HepG2 (cell line): ENCODE measurements at regions not wholly inside any gene's neighbourhood (a gene's known extent, or its start where the extent isn't known, plus 50 kb on each side); places are given as distances from the start of the nearest gene placed in this dataset.

Experiments
- ATAC-seq: fragments of 200-7000 bp; cut with Tn5 transposase; 3 replicates; pipeline ENCODE4 v1.9.1; 2020; ENCODE audit warnings: mild to moderate bottlenecking, moderate library complexity
- BruUV-seq: library from RNA; stranded (reverse); fragments of 400-500 nt; replicated peaks from 2 replicates; lab custom pipeline; 2021; lab: Mats Ljungman, UMichigan
- CTCF ChIA-PET: fragments of 300-600 bp; formaldehyde crosslinking; extraction: SDS; loops from one replicate; lab custom pipeline; 2021; ENCODE audit warnings: low total read pairs, inconsistent platforms, low intra/inter-chr PET ratio; lab: Yijun Ruan, JAX
- POLR2A ChIA-PET: fragments of 350-600 bp; sonication (Branson Sonifier 250); formaldehyde crosslinking; loops from one replicate; lab custom pipeline; 2020; ENCODE audit warnings: antibody characterized with exemption, inconsistent platforms; lab: Yijun Ruan, JAX
- DNase-seq: peaks from one replicate; pipeline ENCODE4 v3.0.0-alpha.2; 2015; ENCODE audit warnings: low spot score
- FAIRE-seq: peaks from 3 replicates; lab custom pipeline; 2011; peaks lifted over from hg19 to GRCh38; lab: Jason Lieb, UNC
- H2AFZ ChIP-seq: one replicate; pipeline ENCODE4 v1.6.1; 2011; ENCODE audit warnings: low read length, inconsistent platforms
- H3K27ac ChIP-seq: fragments of 300-600 bp; 3 replicates; pipeline ENCODE4 v1.8.0; 2011; ENCODE audit warnings: mixed run types, mild to moderate bottlenecking, mixed read lengths, low read length, inconsistent platforms; ENCODE audit not compliant: insufficient read depth; ENCODE audit errors: extremely low read length
- H3K27me3 ChIP-seq, 2 experiments: fragments of 200-600 bp in 1 of 2; 2 replicates in 1 of 2; 3 replicates in 1 of 2; pipeline versions ENCODE4 v1.6.0 to v1.8.0; 2011; ENCODE audit warnings: low read length in 2 of 2, mild to moderate bottlenecking in 2 of 2, moderate library complexity in 2 of 2, inconsistent platforms in 1 of 2; ENCODE audit not compliant: insufficient read depth in 2 of 2, control insufficient read depth in 1 of 2
- H3K36me3 ChIP-seq, 2 experiments: fragments of 200-600 bp in 1 of 2; replicated peaks in 1 of 2; 2 replicates in 1 of 2; 3 replicates in 1 of 2; pipeline versions ENCODE4 v1.5.1 to v1.8.0; 2011; ENCODE audit warnings: low read length in 2 of 2, inconsistent platforms in 1 of 2; ENCODE audit not compliant: insufficient read depth in 2 of 2, control insufficient read depth in 1 of 2
- H3K4me1 ChIP-seq: 2 replicates; pipeline ENCODE4 v1.5.1; 2012; ENCODE audit warnings: low read length, inconsistent platforms; ENCODE audit not compliant: insufficient read depth
- H3K4me2 ChIP-seq: 2 replicates; pipeline ENCODE4 v1.6.0; 2011; ENCODE audit warnings: low read depth, low read length, inconsistent platforms
- H3K4me3 ChIP-seq, 3 experiments: fragments of 200-600 bp in 1 of 3; sonication (generic), shearing (Covaris generic) in 1 of 3; replicated peaks in 1 of 3; 2 replicates each; pipeline ENCODE4 v1.5.1; 2011 to 2016; ENCODE audit warnings: low read length in 3 of 3, inconsistent platforms in 2 of 3, low read depth in 2 of 3, mild to moderate bottlenecking in 2 of 3, control low read depth in 1 of 3, mixed read lengths in 1 of 3; ENCODE audit not compliant: insufficient read depth in 1 of 3
- H3K79me2 ChIP-seq: one replicate; pipeline ENCODE4 v1.6.1; 2011; ENCODE audit warnings: low read length, inconsistent platforms; ENCODE audit not compliant: insufficient read depth
- H3K9ac ChIP-seq: 2 replicates; pipeline ENCODE4 v1.6.0; 2011; ENCODE audit warnings: mild to moderate bottlenecking, low read depth, low read length, inconsistent platforms; ENCODE audit not compliant: insufficient read depth
- H3K9me3 ChIP-seq: 2 replicates; pipeline ENCODE4 v1.5.1; 2012; ENCODE audit warnings: mild to moderate bottlenecking, low read length
- H4K20me1 ChIP-seq: 2 replicates; pipeline ENCODE4 v1.6.0; 2011; ENCODE audit warnings: inconsistent platforms, mild to moderate bottlenecking, low read length, moderate library complexity; ENCODE audit not compliant: insufficient read depth
- ARID3A ChIP-seq: IDR thresholded peaks from 2 replicates; pipeline ENCODE4 v1.6.1; 2012; ENCODE audit warnings: low read depth, low read length, improper control_type of control experiment
- MYNN ChIP-seq: sonication (generic); formaldehyde crosslinking; IDR thresholded peaks from 2 replicates; pipeline ENCODE4 v1.4.0; 2020; ENCODE audit warnings: mild to moderate bottlenecking, low read depth, missing genetic modification reagents
- NFE2L1 ChIP-seq: sonication (generic); formaldehyde crosslinking; IDR thresholded peaks from 2 replicates; pipeline ENCODE4 v1.4.0; 2020; ENCODE audit warnings: missing genetic modification reagents, mild to moderate bottlenecking, borderline replicate concordance
- RFX1 ChIP-seq: fragments of 450-650 bp; IDR thresholded peaks from 2 replicates; pipeline ENCODE4 v1.6.1; 2017
- ZFP82 ChIP-seq: sonication (generic); formaldehyde crosslinking; IDR thresholded peaks from 2 replicates; pipeline ENCODE4 v1.5.1; 2020; ENCODE audit warnings: mild to moderate bottlenecking, missing genetic modification reagents, borderline replicate concordance
- ZFY ChIP-seq: sonication (generic); formaldehyde crosslinking; IDR thresholded peaks from 2 replicates; pipeline ENCODE4 v1.4.0; 2020; ENCODE audit warnings: missing genetic modification reagents
- ZGPAT ChIP-seq: IDR thresholded peaks from 2 replicates; pipeline ENCODE4 v1.6.1; 2016; ENCODE audit warnings: mild to moderate bottlenecking
- ZNF335 ChIP-seq: sonication (generic); formaldehyde crosslinking; IDR thresholded peaks from 2 replicates; pipeline ENCODE4 v1.4.0; 2020; ENCODE audit warnings: missing genetic modification reagents
- ZNF530 ChIP-seq: sonication (generic); formaldehyde crosslinking; IDR thresholded peaks from 2 replicates; pipeline ENCODE4 v1.5.0; 2020; ENCODE audit warnings: low read depth, mild to moderate bottlenecking, missing genetic modification reagents
- ZNF768 ChIP-seq: sonication (generic); formaldehyde crosslinking; IDR thresholded peaks from 2 replicates; pipeline ENCODE4 v1.4.0; 2020; ENCODE audit warnings: missing genetic modification reagents
- ZSCAN5A ChIP-seq: sonication (generic); formaldehyde crosslinking; IDR thresholded peaks from 2 replicates; pipeline ENCODE4 v1.8.0; 2022; ENCODE audit warnings: mild to moderate bottlenecking, missing genetic modification reagents, borderline replicate concordance
- WGBS: methylation state at CpG from one replicate; pipeline ENCODE4 v1.1.6; 2017; ENCODE audit warnings: low lambda C conversion rate; 5-methylcytosine and 5-hydroxymethylcytosine counted together
- in situ Hi-C: cut with HindIII; loops from 2 replicates; pipeline ENCODE4 v1.10.0; 2017; ENCODE audit warnings: low pct_unique_long_range_greater_than_20kb; ENCODE audit not compliant: extremely low pct_ligation_motif_present
- intact Hi-C: fragments of 100-400 bp; cut with micrococcal nuclease; formaldehyde crosslinking; loops from one replicate; pipeline ENCODE4 v1.10.0; 2022; ENCODE audit not compliant: unreplicated experiment
- TF ChIP-seq, protein P1 (sequence below): sonication (generic); formaldehyde crosslinking; IDR thresholded peaks from 2 replicates; pipeline ENCODE4 v1.4.0; 2020; ENCODE audit warnings: missing genetic modification reagents, borderline replicate concordance

GRCh38 chr1:221805121-221805520, 63.2 kb upstream of the DUSP10 start:
- BruUV-seq: no TSS peak
- no peak overlapping the region for H3K9ac ChIP-seq
- DNase-seq: no peak
- H3K27ac ChIP-seq: no peak overlapping the region
- no peak overlapping the region for H3K4me2 ChIP-seq
- H3K9me3 ChIP-seq: no peaks in the 10 kb centered on the region
- no peaks in the 10 kb centered on the region for H4K20me1 ChIP-seq
- POLR2A ChIA-PET: no interaction called here
- no peak for FAIRE-seq
- TF ChIP-seq ZNF530: no peak
- TF ChIP-seq ZNF768 (CRISPR knock-in tag): no peak
- in situ Hi-C loops: no loop called here
- no peak overlapping the region for H3K4me3 ChIP-seq
- ATAC-seq: no peak
- no peaks in the 10 kb centered on the region for H3K79me2 ChIP-seq
- H3K27me3 ChIP-seq: no peaks in the 10 kb centered on the region
- H3K4me1 ChIP-seq: no peaks in the 10 kb centered on the region
- H2AFZ ChIP-seq: no peak overlapping the region
- H3K36me3 ChIP-seq: no peaks in the 10 kb centered on the region
- CTCF ChIA-PET: no interaction called here
- intact Hi-C loops: no loop called here
- WGBS: 13% methylated on average over 1 of the region's 1 CpG

GRCh38 chr1:221804303-221804702, 62.4 kb upstream of the DUSP10 start:
- DNase-seq (no peak), FAIRE-seq (no peak), ATAC-seq (no peak)
- no peak for TF ChIP-seq ZGPAT (CRISPR knock-in tag)
- no peak for TF ChIP-seq ARID3A
- no peak for TF ChIP-seq MYNN (CRISPR knock-in tag)
- TF ChIP-seq ZFY (CRISPR knock-in tag): no peak
- TF ChIP-seq ZSCAN5A (CRISPR knock-in tag): no peak
- TF ChIP-seq NFE2L1: no peak
- TF ChIP-seq RFX1: no peak
- no peak for TF ChIP-seq ZFP82
- TF ChIP-seq, protein P1, sequence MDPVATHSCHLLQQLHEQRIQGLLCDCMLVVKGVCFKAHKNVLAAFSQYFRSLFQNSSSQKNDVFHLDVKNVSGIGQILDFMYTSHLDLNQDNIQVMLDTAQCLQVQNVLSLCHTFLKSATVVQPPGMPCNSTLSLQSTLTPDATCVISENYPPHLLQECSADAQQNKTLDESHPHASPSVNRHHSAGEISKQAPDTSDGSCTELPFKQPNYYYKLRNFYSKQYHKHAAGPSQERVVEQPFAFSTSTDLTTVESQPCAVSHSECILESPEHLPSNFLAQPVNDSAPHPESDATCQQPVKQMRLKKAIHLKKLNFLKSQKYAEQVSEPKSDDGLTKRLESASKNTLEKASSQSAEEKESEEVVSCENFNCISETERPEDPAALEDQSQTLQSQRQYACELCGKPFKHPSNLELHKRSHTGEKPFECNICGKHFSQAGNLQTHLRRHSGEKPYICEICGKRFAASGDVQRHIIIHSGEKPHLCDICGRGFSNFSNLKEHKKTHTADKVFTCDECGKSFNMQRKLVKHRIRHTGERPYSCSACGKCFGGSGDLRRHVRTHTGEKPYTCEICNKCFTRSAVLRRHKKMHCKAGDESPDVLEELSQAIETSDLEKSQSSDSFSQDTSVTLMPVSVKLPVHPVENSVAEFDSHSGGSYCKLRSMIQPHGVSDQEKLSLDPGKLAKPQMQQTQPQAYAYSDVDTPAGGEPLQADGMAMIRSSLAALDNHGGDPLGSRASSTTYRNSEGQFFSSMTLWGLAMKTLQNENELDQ (CRISPR knock-in tag): no peak
- no peak for TF ChIP-seq ZNF335 (CRISPR knock-in tag)
- no peaks in the 10 kb centered on the region for H4K20me1 ChIP-seq
- no peaks in the 10 kb centered on the region for H3K79me2 ChIP-seq
- in situ Hi-C loops (no loop called here), intact Hi-C loops (no loop called here)
- H3K9ac ChIP-seq: no peak overlapping the region
- H3K27me3 ChIP-seq: no peaks in the 10 kb centered on the region
- H3K36me3 ChIP-seq: no peaks in the 10 kb centered on the region
- BruUV-seq: no TSS peak
- ChIA-PET CTCF (no interaction called here), POLR2A (no interaction called here)
- H2AFZ ChIP-seq: no peak overlapping the region
- H3K4me3 ChIP-seq: no peak overlapping the region
- H3K27ac ChIP-seq: no peak overlapping the region
- 2% methylated on average over 3 of the region's 3 CpGs for WGBS
- no peaks in the 10 kb centered on the region for H3K4me1 ChIP-seq
- H3K9me3 ChIP-seq: peaks cover 6% of the 10 kb centered on the region
- no peak overlapping the region for H3K4me2 ChIP-seq
